HG03354 (cell line): ENCODE measurements at regions not wholly inside any gene's neighbourhood (a gene's known extent, or its start where the extent isn't known, plus 50 kb on each side); places are given as distances from the start of the nearest gene placed in this dataset.
"Not testable (repeated sequence)": the region's sequence is repeated elsewhere in the genome, so short reads cannot be mapped to it uniquely, and the experiment has no call there.

Experiments used
- ATAC-seq: cut with Tn5 transposase; IDR thresholded peaks from one replicate; pipeline ENCODE4 v1.9.1; 2021; ENCODE audit warnings: mild to moderate bottlenecking; ENCODE audit not compliant: unreplicated experiment, poor library complexity, severe bottlenecking

- no peak for ATAC-seq
Observed at GRCh38 chr5:39531306-39531705, 106.5 kb upstream of the DAB2 start.

DNA sequence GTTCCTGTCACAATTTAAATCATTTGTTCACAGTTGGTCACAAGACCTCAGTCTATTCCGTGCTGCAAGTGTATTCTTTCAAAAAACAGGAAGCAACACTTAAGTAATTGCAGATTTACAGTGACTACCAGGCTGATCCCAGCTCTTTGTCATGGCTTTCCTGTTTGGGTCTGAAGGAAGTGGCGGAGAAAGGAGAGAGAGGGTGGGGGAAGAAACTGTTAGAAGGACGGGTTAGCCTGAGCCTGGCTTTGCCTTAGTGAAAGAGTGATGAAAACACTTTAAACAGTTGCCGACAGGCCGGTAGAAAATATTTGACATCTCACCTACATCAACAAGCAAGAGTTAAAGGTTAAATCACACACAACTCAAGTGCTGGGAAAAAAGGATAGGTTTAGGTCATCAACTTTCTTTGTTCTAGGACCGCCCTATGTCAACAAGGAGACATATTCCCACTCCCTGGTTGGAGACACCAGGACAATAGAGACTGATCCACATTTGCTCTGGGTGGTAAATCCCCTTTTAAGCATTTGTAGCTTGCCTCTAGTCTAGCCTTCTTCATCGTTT is 102.2 kb upstream of the DAB2 start:
- ATAC-seq = no peak

- not testable (repeated sequence) for ATAC-seq
Observed at GRCh38 chr5:39525781-39526180, 101.0 kb upstream of the DAB2 start.

- ATAC-seq = no peak
Observed at GRCh38 chr5:39525271-39525670, 100.5 kb upstream of the DAB2 start.

DNA sequence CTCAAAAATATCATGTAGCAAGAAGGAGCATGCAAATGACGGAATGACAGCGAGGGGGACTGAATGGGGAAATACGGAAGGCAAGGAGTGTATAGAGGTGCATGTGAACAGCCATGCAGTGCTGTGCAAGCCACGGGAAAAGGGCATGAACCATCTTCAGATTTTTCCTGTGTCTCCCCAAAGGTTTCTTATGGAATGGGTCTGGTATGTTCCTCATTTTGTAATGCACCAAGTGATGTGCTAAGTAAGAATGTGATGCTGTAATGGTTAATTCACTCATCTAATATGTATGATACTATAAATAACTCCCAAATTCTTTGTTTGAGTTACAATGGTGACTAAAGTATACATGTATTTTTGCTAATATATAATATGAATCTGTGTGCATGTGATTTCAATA is 99.0 kb upstream of the DAB2 start:
- no peak for ATAC-seq

GRCh38 chr5:39521940-39522590 is 97.3 kb upstream of the DAB2 start:
- ATAC-seq = no peak

DNA sequence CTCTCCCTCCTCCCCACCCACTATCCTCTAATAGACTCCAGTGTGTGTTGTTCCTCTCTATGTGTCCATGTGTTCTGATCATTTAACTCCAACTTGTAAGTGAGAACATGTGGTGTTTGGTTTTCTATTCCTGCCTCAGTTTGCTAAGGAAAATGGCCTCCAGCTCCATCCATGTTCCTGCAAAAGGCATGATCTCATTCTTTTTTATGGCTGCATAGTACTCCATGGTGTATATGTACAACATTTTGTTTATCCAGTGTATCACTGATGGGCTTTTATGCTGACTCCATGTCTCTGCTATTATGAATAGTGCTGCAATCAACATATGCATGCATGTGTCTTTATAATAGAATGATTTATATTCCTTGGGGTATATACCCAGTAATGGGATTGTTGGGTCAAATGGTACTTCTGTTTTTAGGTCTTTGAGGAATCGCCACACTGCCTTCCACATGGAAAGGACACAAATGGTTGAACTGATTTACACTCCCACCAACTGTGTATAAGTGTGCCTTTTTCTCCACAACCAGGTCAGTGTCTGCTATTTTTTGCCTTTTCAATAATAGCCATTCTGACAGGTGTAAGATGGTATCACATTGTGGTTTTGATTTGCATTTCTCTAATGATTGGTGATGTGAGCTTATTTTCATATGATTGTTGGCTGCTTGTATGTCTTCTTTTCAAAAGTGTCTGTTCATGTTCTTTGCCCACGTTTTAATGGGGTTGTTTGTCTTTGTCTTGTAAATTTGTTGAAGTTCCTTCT is 96.5 kb upstream of the DAB2 start:
- ATAC-seq = peak; percentile 66

- no peak for ATAC-seq
Observed at GRCh38 chr5:39520232-39520572, 95.4 kb upstream of the DAB2 start.

GRCh38 chr5:39519566-39520231 is 94.9 kb upstream of the DAB2 start:
- no peak for ATAC-seq

DNA sequence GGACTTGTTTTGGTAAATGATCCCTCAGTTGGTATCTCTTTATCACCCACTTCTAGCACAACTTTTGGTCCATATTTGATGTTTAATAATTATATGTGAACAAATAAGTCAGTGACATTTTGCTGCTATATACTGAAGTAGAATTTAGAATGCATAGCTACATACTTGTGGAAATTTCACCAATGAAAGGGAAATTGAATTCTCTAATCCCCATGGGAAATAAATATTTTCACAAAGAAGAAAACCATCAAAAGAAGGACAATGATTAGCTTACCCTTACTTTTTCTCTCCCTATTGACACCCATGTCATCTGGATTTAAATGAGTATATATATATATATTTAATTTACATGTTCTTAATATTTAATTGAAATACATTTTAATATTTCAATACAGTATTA is 94.3 kb upstream of the DAB2 start:
- ATAC-seq = no peak

DNA sequence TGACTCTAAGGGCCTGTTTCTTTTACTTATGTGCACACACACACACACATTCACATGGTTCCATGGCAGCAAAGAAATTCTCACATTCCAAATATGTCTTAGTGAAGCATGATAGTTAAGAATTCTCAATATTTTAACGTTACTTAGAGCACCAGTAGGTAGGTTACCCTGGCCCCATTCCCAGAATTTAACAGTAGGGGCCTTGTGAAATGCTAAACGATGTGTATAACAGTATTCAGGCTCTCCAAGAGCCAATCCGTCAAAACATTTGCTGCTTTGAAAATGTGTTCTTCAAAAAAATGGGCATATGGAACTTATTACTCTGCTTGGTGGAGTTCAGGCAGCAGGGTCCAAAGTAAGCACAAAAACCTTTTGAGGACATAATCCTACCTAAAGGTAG is 93.7 kb upstream of the DAB2 start:
- no peak for ATAC-seq

GRCh38 chr5:39517800-39518199 is 93.0 kb upstream of the DAB2 start:
- ATAC-seq = no peak

- no peak for ATAC-seq
Observed at GRCh38 chr5:39515881-39516280, 91.1 kb upstream of the DAB2 start.

DNA sequence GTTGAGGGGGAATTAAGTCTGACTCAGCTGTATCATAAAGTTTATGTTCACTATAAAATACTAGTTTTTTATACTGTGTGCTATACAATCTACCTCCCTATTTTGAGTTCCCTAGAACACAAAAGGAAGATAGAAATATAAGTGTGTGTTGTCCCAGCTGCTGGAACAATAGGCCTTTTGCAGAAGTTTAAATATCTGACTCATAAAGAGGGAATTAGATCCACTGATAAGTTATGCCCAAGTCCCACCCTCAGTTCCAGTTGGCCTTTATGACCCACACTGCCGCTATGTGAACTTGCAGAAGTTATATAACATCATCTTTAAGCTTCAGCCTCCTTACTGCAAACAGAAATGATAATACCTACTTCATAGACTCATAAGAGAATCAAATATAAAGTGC is 88.5 kb upstream of the DAB2 start:
- no peak for ATAC-seq

- ATAC-seq = no peak
Observed at GRCh38 chr5:39506211-39506610, 81.4 kb upstream of the DAB2 start.

- no peak for ATAC-seq
Observed at GRCh38 chr5:39505791-39506190, 81.0 kb upstream of the DAB2 start.

- no peak for ATAC-seq
Observed at GRCh38 chr5:39505363-39505762, 80.6 kb upstream of the DAB2 start.

- ATAC-seq = no peak
Observed at GRCh38 chr5:39503155-39503554, 78.4 kb upstream of the DAB2 start.

DNA sequence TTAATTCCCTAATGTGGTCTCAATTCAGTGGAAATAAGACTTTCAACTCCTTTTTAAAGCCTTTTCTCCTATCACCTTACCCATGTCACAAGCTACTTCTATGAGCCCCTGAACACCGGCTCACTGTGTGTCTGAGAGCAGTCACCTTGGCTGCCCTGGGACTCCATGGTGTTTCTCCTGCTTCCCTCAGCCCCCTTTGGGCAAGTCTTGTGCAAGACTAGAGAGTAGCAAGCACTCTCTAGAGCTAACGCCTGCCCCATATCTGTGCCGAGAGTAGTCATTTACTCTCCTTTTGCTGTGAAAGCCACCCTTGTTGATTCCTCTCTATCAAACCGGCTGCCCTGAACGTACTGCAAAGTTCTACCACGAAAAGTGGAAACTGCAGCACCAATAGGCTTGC is 77.9 kb upstream of the DAB2 start:
- ATAC-seq = no peak

GRCh38 chr5:39501397-39501796 is 76.6 kb upstream of the DAB2 start:
- ATAC-seq = no peak
